Fibroblast of skin of right biceps (primary cell): ENCODE measurements at regions not wholly inside any gene's neighbourhood (a gene's known extent, or its start where the extent isn't known, plus 50 kb on each side); places are given as distances from the start of the nearest gene placed in this dataset.
"Not testable (repeated sequence)": the region's sequence is repeated elsewhere in the genome, so short reads cannot be mapped to it uniquely, and the experiment has no call there.

ENCODE experiments used
- DNase-seq: peaks from one replicate; pipeline ENCODE4 v3.0.0-alpha.2; 2013

DNA sequence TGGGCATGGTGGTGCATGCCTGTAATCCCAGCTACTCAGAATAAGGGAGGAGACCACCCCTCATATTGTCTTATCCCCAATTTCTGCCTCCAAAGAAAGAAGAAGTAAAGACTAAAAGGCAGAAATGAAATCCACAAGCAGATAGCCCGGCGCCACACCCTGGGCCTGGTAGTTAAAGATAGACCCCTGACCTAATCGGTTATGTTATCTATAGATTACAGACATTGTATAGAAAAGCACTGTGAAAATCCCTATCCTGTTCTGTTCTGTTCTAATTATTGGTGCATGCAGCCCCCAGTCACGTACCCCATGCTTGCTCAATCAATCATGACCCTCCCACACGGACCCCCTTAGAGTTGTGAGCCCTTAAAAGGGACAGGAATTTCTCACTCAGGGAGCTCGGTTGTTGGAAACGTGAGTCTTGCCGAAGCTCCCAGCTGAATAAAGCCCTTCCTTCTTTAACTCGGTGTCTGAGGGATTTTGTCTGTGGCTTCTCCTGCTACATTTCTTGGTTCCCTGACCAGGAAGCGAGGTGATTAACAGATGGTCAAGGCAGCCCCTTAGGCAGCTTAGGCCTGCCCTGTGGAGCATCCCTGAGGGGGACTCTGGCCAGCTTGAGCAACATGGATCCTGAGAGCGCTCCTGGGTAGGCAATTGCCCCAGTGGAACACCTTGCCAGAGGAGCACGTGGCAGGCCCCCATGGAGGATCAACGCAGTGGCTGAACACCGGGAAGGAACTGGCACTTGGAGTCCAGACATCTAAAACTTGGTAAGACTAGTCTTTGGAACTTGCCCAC, 188.7 kb upstream of the NDUFV2 start:
- not testable (repeated sequence) for DNase-seq

DNA sequence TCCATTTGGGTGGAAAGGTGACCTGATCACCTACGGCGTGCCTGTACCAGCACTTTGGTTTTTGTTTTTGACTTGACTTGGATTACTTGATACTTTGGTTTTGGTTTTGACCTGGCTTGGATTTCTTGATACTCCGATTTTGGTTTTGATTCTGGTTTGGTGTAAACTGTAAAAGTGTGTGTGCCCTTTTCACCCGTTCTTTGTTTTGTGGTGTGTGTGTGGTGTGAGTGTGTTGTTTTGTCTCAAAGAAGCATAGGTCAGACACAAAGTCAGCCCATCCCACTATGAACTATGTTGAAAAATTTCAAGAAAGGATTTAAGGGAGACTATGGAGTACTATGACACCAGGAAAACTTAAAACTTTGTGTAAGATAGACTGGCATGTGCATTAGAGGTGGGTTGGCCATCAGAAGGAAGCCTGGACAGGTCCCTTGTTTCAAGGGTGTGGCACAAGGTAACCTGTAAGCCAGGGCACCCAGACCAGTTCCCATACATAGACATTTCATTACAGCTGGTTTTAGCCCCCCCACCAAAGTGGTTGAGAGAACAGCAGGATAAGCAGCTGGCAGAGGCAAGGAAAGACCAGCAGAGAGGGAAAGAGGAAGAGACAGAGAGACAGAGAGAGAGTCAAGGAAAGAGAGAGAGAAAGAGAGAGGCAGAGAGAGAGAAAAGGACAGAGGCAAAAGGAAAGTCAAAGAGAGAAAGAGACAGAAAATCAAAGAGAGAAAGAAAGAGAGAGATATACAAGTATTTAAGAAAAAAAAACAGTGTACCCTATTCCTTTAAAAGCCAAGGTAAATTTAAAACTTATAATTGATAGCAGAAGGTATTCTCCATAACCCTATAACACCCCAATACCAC, 187.9 kb upstream of the NDUFV2 start:
- not testable (repeated sequence) for DNase-seq

DNA sequence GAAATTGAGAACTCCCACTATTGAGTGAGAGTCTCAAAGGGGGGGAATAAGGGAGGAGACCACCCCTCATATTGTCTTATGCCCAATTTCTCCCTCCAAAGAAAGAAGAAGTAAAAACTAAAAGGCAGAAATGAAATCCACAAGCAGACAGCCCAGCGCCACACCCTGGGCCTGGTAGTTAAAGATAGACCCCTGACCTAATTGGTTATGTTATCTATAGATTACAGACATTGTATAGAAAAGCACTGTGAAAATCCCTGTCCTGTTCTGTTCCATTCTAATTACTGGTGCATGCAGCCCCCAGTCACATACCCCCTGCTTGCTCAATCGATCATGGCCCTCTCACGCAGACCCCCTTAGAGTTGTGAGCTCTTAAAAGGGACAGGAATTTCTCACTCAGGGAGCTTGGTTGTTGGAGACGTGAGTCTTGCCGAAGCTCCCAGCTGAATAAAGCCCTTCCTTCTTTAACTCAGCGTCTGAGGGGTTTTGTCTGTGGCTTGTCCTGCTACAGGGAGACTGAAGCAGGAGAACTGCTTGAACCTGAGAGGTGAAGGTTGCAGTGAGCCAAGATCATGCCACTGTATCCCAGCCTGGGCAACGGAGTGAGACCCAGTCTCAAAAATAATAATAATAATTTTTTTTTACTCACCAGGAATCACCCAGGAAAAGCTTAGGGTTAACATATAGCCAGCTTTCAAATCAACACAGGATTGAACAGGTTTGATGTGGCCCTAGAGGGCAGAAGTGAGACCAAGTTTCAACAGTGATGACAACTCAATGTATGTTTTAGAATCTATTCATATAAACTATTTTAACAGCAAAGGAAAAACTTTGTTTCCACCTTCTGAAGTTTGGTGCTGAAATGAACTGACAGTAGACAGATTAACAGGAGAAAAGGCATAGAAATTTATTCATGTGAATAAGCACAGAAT, 181.4 kb upstream of the NDUFV2 start:
- DNase-seq, result not testable (repeated sequence)

DNA sequence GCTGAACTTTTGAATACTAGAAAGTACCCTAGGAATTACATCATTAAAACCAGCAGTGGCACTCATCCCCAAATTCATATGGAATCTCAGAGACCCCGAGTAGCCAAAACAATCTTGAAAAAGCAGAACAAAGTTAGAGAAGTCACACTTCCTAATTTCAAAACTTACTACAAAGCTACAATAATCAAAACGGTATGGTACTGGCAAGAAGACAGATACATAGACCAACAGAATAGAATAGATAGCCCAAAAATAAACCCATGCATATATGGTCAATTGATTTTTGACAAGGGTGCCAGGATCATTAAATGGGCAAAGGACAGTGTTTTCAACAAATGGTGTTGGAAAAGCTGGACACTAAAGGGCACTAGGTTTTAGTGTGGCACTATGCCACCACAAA, 176.0 kb upstream of the NDUFV2 start:
- DNase-seq, result no peak

DNA sequence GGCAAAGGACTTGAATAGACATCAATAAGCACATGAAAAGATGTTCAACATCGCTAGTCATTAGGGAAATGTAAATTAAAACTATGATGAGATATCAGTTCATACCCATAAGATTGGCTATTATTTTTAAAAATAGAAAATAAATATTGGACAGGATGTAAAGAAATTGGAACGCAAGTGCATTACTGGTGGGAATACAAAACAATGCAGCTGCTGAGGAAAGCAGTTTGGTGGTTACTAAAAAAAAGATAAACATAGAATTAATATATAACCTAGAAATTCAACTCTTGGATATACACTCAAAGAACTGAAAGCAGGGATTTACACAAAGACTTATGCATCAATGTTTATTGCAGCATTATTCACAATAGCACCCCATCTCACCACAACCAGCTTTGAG, 174.5 kb upstream of the NDUFV2 start:
- no peak for DNase-seq

DNA sequence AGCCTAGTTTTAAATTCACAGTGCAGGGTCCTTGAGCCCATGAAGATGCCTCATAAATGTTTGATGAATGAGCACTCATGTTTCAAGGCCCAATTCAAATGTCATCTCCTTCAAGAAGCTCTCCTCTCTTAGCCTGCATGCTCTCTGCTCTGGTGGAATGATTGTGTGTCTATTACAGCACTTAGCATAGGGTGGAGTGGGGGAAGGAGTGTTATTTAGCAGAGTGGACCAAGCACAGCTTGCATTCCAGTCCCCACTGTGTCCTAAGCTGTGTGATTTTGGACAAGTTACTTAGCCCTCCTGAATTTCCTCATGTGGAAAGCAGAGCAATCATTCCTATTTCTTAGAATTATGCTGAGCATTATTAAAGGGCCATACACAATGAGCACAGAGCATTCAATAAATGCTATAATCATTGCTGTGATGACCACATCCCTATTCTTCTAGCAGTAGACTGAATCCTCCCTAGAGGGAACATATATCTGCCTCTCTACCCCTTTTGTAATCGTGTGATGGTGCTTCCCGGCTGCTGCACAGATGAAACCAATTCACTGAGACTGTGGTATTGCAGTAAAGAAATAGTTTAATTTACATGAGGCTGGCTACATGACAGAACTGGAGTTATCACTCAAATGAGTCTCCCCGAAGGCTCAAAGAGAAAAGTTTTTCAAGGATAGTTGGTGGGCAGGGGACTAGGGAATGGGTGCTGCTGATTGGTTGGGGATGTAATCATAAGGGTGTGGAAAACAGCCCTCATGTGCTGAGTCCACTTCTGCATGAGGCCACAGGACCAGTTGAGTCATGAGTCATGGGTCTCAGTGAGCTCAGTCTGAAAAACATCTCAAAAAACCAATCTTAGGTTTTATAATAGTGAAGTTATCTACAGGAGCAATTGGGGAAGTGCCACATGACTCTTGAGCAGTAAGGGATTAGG, 173.4 kb upstream of the NDUFV2 start:
- DNase-seq, result no peak

DNA sequence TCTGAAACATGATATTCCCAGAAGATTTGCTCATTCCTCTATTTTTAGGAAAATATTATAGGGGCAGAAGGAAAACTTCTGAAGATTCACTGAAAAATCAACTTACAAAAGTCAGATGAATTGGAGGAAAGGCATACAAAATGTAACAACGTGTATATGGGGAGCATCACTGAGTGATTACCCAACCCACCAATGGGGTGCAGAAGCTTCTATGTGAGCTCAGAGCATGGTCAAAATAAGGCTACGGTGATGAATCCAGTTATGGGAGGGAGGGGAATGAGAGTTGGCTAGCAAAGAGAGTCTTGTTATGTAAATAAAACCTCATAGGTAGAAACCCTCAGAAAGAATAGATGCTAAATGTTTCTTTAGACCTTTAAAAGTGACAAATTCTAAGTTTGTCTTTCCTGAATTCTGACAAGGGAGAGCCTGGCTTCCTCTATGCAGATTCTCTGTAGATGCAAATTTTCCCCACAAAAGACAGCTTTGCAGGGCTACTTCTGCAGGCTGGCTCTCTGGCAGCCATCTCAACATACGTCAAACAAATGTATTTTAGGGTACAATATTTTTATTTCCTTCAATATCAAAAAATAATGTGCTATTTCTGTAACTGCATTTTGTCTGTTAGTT, 171.4 kb upstream of the NDUFV2 start:
- DNase-seq, result no peak

DNA sequence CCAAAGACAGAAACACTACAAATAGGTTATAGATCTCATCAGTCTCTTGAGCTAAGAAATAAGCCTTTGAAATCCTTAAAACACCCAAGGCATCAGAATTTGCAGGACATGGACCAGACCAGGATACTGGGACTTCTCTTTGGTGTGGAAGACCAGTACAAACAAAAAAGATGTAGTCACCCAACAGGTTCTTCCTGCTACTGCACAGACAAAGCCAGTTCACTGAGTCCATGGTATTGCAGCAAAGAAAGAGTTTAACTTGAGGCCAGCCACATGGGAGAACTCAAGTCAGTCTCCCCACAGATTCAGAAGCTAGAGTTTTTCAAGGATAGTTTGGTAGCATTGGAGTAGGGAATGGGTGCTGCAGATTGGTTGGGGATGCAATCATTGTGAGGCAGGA, 169.6 kb upstream of the NDUFV2 start:
- DNase-seq, result no peak

DNA sequence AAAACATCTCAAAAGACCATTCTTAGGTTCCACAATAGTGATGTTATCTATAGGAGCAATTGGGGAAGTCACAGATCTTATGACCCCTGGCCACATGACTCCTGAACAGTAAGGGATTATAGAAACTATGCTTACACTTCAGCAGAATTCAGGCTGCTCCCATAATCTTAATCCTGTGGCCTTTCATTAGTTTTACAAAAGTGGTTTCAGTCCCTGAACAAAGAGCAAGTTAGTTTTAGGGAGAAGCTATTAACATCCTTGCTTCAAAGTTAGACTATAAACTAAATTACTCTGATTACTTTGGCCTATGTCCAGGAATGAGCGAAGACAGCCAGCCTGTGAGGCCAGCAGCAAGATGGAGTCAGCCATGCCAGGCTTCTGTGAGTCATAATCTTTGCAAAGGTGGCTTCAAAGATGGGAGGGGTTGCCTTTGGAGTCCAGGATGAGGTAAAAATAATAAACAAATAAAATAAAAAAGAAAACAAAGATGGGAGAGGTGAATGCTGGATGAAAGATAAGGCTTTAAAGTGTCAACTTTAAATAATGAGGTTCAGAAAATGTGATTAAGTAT, 168.7 kb upstream of the NDUFV2 start:
- DNase-seq, result peak; percentile 31

DNA sequence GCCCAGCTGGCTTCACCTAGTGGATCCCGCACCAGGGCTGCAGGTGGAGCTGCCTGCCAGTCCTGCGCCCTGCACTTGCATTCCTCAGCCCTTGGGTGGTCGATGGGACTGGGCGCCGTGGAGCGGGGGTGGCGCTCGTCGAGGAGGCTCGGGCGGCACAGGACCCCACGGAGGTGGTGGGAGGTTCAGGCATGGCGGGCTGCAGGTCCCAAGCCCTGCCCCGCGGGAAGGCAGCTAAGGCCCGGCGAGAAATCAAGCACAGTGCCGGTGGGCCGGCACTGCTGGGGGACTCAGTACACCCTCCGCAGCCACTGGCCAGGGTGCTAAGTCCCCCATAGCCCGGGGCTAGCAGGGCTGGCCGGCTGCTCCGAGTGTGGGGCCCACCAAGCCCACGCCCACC, 167.2 kb upstream of the NDUFV2 start:
- DNase-seq, result not testable (repeated sequence)

DNA sequence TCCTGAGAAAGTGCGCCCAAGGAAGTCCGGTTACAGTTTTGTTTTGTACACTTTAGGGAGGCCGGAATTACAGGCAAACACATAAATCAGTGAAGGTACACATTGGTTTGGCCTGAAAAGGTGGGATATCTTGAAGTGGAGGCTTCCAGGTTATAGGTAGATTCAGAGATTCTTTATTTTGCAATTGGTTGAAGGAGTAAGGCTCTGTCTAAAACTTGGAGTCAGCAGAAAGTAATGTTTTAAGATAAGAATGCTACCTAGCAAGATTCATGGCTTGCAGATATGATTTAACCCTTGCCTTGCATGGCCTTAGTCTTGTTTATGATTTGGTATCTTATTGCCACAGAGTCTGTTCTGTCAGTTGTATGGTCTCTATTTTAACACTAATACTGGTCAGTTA, 165.9 kb upstream of the NDUFV2 start:
- DNase-seq, result no peak

DNA sequence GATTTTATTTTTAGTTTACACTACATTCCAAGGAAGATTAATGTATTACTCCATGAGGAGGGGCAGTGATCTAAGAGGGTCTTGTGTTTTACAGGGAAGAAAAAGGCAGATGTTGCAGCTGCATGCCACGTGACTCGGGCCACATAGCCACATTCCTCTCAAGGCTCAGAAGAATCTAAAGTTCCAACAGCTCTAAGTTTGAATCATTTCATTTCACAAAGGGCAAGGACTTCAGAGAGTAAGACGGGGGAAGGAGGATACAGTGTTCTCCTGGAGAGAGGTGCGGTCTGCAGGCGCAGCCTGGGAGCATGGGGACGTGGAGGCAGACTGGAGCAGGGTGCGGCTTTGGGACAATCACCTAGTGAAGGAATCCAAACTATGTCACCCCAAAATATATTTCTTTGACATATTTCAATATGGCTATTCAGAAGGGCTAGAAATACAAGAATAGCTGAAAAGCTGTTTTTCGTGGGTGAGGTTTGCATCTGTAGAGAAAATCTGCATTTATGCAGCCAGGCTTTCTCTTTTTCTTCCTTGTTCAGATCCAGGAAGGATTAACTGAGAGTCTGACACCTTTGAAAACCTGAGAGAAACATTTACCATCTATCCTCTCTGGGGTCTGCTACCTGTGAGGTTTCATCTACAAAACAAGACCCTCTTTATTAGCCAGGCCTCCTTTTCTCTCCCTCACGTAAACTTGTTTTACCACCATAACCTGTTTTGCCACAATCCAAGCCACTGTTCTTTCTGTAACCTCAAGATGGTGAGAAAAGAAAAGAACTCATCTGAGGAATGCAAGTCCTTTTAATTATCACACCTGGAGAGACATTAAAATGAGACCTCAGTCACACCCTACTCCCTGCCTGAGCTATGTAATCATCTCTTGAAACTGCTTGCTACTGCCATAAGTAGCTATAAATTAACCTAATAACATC, 165.1 kb upstream of the NDUFV2 start:
- DNase-seq, result peak; percentile 67

DNA sequence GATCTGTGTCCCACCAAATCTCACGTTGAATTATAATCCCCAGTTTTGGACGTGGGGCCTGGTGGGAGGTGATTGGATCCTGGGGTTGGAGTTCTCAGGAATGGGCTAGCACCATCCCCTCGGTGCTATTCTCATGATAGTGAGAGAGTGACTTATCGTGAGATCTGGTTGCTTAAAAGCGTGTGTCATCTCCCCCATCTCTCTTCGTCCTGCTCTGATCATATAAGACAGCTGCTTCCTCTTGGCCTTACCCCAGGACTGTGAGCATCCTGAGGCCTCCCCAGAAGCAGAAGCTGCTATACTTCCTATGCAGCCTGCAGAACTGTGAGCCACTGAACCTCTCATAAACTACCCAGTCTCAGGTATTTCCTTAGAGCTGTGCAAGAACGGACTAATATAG, 163.7 kb upstream of the NDUFV2 start:
- DNase-seq, result peak; percentile 70

DNA sequence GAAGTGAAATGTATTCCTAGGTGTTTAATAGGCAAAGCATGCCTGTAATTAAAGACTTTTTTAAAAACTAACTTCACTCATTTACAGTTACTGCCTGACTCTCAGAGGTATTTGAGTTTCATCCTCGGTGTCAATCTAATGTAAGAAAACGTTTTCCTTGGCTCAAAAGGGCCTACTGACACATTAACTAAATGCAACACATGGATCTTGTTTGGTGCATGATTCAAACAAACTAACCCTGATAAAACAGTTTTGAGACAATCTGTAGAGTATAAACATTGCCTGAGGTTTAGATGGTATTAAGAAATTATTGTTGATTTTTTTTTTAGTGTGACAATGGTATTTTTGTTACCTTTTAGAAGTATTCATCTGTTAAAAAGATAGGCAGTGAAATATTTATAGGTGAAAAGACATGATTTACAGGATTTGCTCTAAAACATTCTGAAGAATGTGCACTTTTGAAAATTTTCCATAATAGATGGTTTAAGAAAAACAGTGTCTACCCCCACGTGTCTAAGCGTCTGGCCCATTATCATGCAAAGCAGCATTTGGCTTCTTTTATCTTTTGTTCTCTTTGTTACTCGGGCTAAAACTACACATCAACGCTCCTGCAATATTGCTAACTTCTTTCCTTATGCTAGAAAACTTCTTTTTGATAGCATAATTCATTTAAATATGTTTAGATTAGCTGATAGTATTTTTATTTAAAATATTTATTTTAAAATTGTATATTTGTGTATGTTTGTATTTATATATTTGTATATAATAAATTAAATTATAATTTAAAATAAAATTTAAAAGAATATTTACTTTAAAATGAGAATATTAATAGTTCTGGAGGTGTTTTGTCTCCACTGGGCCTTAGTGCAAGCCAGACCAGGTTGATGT, 160.2 kb upstream of the NDUFV2 start:
- DNase-seq, result peak; percentile 43

DNA sequence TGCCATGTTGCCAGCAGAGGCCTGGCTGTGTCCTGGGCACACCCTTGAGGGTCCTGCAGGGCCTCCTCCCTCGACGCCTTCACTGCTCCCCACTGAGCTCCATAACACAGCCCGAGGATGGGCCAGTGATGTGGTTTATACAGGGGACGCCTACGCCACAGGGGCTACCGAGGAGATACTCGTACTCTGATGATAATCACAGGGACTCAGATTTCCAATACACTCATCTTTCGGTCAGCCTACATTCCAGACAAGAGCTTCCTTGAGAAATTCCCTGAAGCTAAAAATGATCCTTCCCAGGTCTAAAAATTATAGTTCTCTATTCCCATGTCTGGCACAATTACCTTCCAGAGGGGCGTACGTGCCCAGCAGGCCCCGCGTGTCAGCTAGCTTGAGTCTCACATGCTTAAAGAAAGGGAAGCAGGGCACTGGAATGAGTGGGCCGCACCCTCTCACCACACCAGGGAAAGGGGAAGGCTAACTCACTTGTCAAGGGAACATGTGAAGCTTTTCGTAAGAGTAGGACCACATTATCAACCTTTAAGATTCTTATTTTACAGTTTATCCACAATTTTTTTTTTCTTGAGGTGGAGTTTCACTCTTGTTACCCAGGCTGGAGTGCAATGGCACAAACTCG, 159.5 kb upstream of the NDUFV2 start:
- DNase-seq, result no peak

DNA sequence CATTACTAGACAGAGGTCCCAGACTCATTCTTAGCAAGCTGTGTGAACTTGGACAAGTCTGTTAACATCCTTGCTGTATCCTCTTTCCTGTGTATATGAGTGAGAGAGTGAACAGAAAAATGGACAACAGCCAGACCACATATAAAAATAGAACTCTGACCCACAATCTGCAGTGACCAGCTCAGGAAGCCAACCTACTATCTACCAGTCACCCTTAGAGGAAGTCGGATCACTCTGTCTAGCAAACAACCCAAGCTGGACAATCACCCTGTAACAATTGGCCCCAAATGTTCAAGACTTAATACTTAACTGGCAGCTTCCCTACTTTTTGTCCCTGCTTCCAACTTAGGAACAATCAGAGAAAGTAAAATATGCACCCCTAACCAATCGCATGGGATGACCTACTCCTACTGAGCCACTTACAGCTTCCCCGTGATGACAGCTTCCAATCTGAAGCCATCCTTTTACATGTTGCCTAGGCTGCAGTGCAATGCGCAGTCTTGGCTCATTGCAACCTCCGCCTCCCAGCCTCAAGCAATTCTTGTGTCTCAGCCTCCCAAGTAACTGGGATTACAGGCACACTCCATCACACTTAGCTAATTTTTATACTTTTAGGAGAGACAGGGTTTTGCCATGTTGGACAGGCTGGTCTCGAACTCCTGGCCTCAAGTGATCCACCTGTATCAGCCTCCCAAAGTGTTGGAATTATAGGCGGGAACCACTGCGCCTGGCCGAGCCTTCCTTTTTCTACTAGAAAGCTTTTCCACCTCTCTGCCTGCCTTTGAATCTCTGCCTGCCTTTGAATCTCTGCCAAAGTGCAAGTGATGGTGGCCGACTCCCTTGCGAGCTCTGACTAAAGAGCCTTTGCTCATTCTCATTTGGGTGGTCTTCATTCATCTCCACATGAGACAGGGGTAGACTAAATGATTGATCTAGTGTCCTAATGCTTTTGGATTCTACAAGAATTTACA, 158.3 kb upstream of the NDUFV2 start:
- peak; percentile 80 for DNase-seq

DNA sequence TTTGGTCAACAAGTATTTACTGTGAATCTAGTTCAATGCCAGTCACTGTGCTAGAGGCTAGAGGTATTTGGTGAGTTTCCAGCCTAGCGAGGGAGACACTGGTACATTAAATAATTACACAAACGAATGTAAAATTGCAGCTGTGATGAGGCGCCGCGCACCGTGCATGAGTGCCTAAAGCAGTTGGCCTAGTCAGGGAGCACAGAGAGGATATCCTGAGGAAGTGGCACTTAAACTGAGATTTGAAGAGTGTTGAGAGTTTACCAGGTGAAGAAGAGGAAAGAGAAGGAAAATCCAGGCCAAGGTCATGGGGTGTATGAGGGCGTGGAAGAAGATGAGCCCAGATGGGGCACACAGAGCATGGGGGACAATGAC, 157.6 kb upstream of the NDUFV2 start:
- no peak for DNase-seq
